ENCODE measurements at regions not wholly inside any gene's neighbourhood (a gene's known extent, or its start where the extent isn't known, plus 50 kb on each side); places are given as distances from the start of the nearest gene placed in this dataset.

DNA sequence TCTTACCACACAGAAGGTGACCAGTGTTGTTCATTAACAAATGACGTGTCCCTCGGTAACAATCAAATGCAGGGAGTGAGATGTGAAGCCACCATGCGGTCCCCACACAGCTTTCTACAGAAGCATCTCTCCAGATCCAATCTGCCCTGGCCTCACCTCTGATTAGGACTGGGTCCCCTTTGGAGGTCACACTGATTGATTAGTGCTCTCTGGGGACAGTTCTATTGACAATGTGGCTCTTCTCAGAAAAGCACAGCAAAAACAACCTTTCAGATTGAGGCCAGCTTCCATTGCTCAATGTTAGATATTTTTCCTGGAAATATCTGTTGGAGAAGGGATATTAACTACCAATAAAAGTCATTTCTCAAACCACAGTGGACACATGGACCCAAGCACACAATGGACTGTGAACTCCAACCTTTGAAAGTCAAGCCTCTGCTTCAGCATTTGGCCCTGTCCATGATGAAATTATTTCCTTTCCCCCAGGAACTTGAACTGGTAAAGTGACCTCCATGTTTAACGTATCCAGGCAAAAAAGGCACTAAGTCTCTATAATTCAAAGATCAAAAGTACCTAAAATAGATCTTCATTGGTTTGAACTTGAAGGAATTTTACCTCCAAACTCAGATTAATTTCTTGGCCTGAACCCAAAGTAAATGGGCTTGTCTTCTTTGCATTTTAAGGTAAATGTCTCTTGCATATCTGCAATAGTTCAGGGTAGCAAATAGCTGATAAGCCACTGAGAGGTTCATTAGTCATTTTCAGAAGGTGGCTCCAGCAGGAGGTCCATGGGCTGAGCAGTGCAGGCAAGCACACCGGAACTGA, 118.5 kb downstream of the FOXA2 start:
- DNase-seq, result no peak

DNA sequence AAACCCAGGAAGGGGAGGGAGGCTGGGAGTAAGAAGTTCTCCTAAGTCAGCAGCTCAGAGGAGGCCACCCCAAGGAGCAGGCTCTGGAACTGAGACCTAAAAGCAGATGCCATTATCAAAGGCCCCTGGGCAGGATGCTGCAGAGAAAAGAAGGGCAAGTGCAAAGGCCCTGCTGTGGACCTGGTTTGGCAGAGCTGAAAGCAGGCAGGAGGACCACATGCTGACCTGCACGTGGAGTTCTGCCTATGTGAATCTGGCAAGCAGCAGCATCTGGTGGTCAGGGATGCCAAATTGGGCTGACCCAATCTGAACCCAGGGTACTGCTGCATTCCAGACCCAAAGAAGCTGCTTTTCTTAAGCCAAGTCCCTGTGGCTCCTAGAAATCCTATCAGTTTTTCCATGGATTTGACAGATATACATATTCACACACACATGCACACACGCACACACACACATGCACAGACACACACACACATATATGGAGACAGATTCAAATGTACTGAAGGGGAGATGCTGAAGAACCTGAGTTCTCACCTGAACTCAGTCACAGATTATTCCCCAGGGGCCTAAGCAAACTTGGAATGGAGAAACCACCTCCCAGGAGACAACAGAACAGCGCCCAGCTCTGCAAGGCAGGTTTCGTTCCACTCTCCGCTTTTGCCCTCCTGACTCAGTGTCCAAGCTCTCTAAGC, 119.9 kb downstream of the FOXA2 start:
- no peak for DNase-seq

DNA sequence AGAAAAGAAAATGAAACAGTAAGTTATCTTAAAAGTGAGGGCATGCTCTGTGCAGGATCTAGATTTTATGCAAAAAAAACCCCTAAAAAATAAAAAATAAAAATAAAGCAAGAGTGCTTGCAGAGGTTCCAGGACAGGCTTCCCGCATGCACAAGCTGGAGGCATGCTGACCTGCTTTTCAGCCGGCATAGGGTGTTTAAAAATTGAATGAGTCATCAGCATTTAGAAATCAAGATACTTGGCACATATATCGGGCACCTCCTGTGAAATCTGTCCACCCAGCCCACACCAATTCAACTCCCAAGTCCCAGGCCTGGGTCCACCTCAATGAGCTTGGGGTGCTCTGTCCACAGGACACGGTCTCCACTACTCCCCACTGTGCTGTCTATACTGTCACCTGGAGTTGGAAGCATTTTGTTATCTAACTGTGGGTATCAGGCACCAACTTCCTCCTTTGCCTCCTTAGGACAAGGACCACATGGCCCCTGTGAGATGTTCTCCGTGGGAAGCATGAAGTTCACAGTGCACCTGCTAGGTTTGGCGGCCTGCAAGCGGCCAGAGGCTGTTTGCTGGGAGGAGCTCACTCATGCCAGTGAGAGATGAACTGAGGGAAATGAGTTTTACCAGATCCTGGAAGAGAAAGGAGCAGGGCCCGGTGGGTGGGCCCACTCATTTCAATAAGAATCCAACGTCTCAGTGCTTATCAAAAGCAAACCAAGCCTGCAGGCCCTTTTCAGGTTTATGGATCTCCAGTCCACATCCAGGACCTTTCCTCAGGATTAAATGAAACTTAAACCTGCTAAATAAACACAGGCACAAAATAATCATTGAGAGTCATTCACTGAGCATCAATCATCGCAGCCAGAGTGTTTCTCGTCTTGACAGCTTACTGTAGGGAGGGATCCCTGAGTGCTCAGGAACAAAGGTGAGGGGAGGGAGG, 121.1 kb downstream of the FOXA2 start:
- DNase-seq, result no peak

DNA sequence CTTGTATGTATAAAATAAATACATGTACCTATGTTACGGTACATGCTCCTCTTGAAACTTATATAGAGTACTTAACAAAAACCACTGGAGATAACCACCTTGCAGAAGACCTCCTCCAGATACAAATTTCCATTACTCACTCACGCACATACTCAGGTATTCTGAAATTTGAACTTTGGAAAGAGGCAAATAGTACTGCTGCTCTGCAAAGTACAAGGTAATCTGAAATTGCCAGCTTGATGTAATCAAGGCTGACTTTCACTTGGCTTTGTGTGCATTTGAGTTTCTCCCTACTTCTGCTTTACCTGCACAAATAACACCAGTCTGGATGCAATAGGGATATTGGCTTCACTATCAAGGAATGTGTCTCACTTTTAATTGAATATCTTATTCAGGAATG, 123.6 kb downstream of the FOXA2 start:
- DNase-seq, result no peak

DNA sequence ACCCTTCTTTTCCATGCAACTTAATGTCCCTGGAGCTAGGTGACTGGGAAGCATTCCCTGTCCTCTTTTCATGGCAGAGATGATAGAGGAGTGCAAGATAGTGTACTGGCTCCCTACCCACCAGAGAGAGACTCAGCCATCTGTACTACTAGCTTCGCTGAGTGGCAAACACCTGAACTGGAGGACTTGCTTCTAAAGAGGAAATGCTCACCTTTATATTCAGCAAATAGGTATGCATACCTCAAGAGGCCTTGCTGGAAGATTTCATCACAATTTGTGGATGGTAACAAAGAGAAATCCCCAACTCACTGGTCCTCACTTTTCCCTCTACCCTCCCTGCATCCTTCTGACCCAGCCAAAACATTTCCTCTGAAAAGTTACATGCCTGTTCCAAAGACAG, 124.1 kb downstream of the FOXA2 start:
- DNase-seq, result no peak

DNA sequence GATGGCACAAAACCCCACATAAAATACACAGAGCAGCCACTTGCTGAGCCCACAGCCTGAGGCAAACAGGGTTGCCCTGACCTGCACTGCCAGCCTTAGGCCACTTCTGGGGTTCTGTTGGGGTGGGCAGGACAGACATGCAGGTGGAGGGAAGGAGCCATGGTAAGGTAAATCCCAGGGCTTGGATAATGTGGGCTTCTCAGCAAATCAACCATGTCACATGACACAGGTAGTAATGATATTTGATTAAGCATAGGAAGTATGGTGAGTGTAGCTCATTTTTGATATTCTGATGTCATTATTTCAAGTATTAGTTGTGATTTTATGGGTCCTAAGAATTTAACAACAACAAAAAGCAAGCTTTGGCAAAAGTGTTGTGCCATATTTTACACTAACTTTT, 124.6 kb downstream of the FOXA2 start:
- DNase-seq, result no peak

DNA sequence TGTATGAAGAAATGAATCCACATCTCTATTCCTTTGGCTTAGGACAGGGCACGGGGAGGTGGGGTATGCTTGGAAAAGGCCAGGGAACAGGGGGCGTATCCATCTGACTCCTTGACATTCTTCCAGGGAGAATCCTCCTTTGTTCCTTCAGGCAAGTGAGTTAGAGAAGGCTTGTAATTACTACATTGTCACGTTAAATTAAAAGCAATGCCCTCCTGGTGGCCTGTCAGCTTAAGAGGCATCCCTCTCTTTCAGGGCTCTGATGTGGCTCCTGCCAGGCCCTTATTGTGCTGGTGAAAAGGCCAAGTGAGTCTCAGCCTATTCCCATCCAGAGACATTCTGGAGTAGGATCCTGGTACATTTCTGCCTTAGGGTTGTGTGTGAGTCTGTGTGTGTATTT, 128.3 kb downstream of the FOXA2 start:
- no peak for DNase-seq

DNA sequence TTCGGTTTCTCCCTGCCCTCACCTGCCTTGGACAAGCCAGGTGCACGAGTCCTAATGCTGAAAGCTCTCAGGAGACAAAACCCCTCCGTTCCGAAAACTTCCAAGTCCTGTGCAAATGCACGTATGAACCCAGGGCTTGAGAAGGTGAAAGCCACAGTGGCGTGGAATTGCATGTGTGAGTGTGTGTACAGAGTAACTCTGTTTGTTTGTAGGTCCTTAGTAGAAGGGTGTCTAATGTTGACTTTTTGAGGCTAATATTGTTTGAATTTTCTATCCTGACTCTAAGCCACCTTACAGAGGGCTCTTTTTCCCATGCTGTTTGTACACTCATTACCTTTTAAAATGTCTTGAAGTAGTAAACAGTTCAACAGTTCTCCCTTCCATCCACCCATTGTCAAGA, 129.1 kb downstream of the FOXA2 start:
- no peak for DNase-seq

DNA sequence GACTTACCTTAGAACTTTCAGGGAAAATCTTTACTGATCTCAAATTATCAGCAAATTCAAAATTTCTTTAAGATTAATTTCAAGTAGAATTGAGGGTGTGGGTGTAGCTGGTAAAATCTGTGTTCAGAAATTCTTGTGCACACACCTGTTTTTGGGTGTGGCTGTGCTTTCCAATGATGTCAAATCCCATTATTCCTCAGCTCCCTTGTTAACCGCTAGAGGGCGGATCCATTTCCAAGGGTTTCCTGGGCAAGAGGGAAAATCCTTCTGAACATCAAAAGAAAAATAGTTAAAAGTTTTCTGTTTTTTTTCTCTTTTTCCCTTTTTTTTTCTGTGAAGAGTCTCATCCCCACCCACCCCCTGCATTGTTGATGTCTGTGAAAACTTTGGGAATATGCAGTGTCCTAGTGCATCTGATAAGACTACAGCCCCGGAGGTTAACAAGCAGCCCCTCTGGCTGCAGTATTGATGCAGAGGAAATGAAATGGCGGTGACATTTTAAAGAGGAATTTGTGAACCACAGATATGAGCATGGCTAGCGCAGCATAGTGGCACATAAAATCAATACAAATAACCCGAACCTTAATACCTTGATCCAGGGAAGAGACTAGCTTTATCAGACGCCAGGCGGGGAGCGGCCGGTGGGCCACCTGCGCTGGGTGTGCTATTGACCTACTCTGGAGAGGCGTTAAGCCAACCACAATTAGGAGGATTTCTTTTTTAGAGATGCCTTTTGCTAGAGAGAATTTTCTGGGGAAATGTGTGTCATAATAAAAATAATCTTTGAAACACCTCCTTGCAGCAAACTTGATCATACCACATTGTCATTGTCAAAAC, 130.9 kb downstream of the FOXA2 start:
- DNase-seq, result no peak

DNA sequence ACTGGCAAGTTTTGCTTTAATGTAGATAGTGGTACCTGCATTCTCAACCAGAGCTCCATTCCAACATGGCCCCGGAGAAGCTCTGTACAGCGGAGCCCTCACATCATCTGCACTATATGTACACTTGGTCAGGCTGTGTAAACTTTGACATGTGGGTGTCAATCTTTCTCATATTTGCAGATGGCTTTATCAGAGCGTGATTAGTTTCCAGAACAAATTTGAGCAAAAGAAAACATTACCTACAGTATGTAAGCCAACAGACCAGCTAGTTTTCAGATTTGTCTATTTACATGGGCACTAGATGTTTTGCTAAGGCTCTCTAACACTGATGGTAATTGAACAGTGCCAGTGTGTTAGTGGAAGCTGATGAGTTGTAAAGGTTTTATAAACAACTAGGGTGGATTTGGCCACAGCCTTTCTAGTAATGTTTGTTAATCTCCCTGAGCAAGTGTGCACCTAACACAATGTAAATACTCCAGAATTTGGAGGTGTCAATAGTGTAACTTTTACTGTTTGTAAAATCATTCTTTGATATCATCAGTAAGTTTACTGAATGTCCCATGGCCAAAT, 131.8 kb downstream of the FOXA2 start:
- no peak for DNase-seq

DNA sequence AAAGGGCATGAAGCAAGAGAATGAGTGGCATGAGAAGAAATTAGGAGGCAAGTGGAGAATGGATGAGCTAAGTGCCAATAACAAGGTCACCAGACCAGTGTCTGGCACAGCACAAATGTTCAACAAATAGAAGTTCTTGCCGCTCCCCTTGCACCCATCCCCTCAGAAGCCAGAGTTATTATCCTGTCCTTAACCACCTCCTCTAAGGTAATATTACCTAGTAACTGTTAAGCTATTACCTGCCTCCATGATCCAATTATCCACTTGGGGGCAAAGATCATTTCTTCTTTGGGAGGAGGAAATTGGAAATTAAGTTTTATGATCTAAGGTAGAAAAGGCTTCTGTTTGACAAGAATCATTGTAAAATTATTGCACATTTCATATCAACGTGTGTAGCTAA, 133.8 kb downstream of the FOXA2 start:
- DNase-seq, result no peak

DNA sequence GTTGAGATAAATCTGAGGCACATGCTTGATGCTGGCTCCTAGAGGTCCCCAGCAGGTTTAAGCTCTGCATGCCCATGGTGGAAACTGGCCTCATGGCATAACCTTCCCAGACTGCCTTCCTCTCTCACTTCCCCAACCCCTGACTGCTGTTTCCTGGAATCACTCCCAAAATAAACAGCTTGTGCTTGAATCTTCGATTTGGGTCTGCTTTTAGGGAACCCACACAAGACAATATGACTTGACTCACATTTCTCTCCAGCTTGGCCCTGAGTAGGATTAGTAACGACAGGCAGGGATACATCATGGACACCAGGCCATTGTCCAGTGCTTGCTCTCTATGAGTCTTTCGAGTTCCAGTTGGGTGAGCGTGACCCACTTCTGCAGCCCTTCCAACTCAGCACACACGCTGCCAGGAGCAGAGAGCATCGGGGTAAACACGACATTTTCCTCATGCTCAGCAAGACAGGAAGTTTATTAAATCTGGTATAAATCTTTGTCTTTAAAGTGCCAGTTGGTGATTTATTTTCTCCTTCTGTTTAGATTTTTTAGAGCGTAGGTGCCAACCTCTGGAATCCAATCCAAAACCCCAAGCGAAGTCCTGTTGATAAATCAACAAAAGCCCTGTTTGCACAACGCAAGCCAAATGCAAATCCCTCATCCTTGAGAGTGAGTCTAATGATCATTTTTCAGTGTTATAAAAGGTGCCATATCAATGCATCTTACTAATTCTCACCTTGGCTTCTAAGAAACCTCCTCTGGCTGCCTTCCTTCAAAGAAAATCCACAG, 135.0 kb downstream of the FOXA2 start:
- no peak for DNase-seq

DNA sequence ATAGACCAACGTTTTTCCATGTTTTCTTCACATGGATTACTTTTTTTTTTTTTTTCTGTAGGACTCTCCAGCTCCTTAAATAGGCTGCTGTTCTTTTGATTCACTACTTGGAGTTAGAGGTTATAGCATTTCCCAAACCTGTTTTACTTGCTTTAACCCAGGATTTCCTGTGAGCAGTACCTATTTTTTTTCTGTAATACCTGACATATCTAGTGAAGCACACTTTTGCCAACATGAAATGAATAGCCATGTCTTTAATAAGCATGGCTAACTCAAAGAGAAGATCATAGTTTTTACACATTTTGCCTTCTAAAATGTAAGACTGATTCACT, 137.0 kb downstream of the FOXA2 start:
- DNase-seq, result no peak

DNA sequence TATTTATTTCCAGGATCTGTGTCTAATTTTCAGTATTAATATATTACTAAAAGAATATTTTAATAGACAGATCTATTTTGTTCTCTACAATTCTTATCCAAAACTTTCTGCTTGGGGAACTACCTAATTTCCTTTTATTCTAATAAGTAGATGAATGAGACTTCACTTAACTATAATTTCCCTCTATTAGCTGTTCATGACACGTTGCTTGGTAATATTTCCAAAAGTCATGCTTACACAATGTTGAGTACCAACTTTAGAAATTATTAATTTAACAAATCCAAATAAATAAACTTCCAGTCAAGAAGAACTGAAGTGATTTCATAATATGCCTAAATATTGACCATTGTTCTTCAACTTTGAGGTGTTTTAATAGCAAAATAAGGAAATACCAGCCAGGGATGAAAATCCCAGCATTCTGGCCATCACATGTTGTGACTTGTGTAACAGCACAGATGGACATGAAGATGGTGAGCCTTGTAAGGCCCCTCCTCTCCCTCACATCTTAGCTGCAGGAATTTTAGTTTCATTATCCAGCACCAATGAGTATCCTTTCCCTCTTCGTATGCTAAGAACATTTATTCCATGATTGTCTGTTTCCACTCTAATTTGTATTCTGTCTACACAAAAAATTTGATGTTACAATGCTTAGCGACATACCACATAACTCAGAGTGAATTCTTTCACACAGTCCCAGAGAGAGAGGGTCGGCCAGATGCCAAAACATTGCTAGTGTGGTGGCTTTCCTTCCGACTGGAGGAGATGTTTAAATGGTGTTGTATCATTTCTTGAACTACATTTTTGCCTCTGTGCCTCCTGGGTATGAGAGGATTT, 137.5 kb downstream of the FOXA2 start:
- no peak for DNase-seq

DNA sequence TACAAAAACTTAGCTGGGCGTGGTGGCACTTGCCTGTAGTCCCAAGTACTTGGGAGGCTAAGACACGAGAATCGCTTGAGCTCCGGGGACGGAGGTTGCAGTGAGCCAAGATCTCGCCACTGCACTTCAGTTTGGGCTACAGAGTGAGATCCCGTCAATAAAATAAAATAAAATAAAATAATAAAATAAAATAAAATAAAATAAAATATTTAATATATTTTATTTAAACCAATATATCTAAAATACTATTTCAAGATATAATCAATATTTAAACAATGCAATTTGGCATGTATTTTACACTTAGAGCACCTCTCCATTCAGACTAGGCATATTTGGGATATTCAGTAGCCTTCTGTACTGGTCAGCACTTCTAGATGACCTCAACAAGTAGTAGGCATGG, 142.1 kb downstream of the FOXA2 start:
- DNase-seq, result no peak

DNA sequence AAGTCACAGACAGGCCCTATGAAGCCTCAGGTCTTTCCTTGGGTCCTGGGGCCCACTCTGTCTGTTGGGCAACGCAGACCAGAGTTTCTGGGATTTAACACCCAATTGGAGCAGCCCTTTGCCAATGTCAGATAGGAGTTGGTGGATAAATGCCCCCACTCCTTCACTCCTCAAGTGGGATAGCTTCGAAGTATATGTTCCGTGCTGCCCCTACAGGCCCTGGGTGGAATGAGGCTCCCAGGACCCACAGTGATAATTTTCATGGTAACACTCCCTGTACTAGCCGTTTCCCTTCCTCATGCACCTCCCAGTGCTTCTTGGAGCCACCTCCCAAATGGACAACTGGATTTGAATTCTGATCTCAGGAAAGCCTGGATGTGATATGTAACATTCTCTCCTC, 145.4 kb downstream of the FOXA2 start:
- no peak for DNase-seq

DNA sequence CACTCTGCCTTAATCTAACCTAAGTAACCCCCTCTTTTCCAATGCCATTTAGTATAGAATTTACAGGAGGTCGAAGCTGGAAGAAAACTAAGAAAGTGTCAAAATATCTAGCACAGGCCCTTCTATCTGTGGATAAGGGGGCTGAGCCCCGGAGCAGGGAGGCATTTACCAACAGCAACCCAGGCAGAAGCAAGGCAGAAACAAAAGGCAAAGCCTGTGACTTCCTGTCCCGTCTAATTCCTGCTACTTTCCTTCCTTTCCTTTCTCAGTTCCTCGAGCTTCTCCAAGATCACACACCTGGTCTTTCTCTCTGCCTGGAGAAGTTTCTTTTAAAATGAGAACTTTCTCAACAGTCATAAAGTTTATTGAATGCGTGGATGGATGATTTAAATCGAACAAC, 146.0 kb downstream of the FOXA2 start:
- DNase-seq, result no peak

DNA sequence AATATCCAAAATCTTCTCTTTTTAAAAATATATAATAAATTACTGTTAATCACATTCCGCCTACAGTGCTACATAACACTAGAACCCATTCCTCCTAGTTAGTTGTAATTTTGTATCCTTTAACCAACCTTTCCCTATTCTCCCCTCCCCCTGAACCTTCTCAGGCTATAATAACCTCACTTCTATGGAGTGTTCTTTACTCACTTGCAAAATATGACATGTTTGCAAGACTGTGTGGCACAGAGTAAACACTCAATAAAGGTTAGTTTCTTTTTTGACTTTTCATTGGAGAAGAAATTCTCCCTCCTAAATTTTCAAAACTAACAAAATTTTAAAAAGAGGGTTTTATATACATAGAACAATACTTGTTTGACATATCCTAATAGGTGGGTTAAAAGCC, 147.0 kb downstream of the FOXA2 start:
- DNase-seq, result no peak

DNA sequence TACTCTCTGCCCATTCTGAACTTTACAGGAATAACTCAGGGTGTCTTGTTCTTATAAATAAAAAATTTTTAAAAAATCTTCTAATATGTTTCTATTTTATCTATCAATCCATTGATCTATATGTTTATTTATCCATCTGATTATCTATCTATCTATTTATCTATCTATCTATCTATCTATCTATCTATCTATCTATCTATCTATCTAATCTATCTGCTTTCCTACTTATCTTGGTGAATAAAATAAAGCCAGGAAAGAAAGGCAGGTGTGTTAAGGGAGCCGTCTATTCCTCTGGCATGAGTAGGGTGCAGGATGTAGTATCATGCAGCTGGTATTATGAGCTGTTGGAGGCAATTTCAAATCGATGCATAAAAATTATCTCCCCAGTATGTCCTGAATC, 153.0 kb downstream of the FOXA2 start:
- DNase-seq, result no peak

DNA sequence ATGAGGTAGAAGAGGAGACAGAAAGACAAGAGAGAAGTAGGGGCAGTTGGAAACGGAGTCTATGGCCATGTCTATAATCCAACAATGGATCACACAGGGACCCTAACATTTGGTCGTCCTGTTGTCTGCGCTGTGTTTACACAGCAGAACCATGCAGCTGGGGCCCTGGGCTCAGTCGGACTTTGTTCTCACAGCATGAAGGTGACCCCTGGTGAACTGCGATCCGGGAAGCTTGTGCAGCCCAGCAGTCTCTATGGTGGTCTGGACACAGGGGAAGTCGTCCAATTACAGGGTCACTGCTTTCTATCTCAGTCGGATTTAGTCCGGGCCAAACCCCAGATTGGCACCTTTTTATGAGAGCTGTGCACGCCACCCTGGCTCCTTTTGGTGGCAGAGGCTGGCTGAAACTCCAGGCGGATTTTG, 153.6 kb downstream of the FOXA2 start:
- DNase-seq, result no peak

All from femur (tissue), 1 donor.